AG09309 (cell line): ENCODE measurements at regions not wholly inside any gene's neighbourhood (a gene's known extent, or its start where the extent isn't known, plus 50 kb on each side); places are given as distances from the start of the nearest gene placed in this dataset.
"Not testable (repeated sequence)": the region's sequence is repeated elsewhere in the genome, so short reads cannot be mapped to it uniquely, and the experiment has no call there.

Experiments used
- DNase-seq: peaks from one replicate; pipeline ENCODE4 v3.0.0-alpha.2; 2010; ENCODE audit warnings: low read depth
- H3K4me3 ChIP-seq: 2 replicates; pipeline ENCODE4 v1.5.1; 2011; ENCODE audit warnings: mild to moderate bottlenecking, low read depth, low read length, moderate library complexity; ENCODE audit not compliant: control insufficient read depth
- TF ChIP-seq, protein P1 (sequence below): IDR thresholded peaks from 2 replicates; pipeline ENCODE4 v1.5.1; 2011; ENCODE audit warnings: mild to moderate bottlenecking, low read depth, low read length, inconsistent platforms; ENCODE audit not compliant: insufficient read depth, control insufficient read depth; ENCODE audit errors: missing control alignments

DNA sequence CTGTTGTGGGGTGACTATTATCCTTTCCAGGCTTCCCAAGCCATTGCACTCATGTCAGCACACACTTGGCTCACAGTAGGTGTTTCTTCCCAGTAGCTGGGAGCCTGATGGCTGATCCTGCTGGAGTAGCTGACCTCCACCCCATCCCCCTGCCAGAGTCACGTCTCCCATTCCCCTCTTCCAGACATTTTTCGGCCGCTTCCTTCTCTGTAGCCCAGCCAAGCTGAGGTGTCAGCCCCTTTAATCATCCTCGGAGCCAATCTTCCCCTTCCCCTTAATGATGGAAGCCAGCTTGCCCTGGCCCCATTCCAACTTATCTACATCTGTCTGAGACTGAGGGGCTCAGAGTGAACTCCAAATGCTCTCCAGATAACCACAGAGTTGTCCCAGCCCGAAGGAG, 550.7 kb downstream of the MN1 start:
- no peak for DNase-seq
- H3K4me3 ChIP-seq = no peak overlapping the region
- TF ChIP-seq, protein P1, sequence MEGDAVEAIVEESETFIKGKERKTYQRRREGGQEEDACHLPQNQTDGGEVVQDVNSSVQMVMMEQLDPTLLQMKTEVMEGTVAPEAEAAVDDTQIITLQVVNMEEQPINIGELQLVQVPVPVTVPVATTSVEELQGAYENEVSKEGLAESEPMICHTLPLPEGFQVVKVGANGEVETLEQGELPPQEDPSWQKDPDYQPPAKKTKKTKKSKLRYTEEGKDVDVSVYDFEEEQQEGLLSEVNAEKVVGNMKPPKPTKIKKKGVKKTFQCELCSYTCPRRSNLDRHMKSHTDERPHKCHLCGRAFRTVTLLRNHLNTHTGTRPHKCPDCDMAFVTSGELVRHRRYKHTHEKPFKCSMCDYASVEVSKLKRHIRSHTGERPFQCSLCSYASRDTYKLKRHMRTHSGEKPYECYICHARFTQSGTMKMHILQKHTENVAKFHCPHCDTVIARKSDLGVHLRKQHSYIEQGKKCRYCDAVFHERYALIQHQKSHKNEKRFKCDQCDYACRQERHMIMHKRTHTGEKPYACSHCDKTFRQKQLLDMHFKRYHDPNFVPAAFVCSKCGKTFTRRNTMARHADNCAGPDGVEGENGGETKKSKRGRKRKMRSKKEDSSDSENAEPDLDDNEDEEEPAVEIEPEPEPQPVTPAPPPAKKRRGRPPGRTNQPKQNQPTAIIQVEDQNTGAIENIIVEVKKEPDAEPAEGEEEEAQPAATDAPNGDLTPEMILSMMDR = no peak

DNA sequence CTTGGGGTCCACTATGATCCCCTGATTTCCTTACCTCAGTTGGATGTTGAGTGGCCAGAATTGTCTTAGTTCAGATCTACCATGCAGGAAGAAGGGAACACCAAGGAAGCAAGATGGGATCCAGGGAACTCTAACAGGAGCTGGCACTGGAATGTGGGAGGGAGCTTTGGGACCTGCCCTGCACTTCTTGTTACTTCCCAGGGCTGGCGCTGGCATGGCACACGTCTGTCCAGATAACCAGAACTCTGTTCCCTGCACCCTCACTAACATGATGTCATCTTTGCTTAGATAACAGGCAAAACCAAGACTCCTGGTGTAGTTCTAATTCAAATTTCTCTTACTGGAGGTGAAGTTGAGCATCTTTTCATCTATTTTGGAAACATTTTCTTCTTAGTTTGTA, 550.0 kb downstream of the MN1 start:
- H3K4me3 ChIP-seq = no peak overlapping the region
- TF ChIP-seq, protein P1 = no peak
- DNase-seq = no peak

DNA sequence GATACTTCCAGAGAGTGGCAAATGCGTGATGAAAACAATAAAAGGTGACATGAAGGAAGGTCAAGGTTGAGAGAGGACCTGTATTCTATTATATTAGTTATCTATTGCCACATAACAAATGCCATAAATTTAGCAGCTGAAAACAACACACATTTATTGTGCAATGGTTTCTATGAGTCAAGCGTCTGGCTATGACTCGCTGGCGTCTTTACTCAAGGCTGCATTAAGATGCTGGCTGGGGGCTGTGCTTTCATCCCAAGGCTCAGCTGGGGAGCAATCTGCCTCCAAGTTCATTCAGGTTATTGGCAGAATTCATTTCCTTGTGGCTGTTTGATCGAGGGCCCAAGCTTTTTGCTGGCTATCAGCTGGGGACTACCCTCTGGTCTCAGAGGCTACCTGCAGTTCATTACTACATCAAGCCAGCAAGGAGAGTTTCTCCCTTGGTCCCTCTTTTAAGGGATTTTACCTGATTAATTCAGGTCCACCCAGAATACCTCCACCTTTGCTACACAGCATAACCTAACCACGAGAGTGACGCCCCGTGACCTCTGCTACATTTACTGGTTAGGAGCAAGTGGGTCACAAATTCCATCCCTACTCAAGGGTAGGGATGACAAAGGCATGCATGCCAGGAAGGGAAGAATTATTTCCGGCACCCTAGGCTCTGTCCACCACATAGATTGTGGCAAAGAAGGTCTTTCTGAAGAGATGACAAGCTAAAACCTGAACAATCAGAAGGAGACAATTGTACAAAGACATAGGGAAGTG, 549.1 kb downstream of the MN1 start:
- no peak overlapping the region for H3K4me3 ChIP-seq
- peak; percentile 57 for DNase-seq
- TF ChIP-seq, protein P1 = no peak

DNA sequence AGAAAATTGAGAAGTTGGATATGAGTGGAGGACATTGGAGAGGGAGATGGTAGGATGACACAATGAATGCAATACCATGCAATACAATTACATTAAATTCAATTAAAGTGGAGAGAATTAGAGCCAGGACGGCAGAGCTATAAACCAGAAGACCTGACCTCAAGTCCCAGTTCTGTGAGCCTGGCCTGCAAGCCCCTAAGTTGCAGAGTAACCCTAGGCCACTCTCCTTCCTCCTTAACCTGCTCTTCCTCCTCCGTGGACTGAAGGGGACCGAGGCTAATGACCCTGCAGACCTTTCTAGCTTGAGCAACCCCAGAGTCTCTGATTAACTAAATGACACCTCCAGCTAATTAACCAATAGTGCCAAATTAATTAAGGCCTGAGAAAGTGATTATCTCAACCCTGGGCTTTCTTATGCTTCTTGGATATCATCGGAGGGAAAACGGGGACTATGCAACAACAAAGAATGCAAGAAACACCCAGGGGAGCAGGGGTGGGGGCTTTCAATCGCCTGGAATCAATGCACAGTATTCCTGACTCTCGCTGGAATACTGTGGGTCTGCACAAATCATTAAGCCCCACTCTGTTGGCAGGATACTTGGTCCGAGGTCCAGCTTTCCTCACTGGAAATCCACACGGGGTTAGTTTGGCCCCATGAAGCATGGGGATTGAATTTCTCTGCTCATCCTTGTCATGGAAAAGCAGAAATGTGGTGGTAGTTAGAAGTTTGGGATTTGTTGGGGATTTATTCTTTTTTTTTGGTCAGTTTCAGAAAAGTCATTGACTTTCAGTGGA, 548.3 kb downstream of the MN1 start:
- TF ChIP-seq, protein P1 = no peak
- no peak for DNase-seq
- no peak overlapping the region for H3K4me3 ChIP-seq

DNA sequence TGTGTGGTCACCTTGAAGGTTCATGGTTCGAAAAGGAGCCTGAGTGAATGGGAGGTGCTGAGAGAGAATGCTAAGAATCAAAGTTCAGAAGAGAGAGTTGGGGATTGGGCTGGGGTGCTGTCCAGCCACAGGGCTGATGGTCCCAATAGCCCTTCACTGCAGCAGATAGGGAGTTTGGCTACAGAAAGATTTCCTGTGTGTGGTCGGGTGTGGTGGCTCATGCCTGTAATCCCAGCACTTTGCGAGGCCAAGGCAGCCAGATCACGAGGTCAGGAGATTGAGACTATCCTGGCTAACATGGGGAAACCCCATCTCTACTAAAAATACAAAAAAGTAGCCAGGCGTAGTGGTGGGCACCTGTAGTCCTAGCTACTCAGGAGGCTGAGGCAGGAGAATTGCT, 547.5 kb downstream of the MN1 start:
- DNase-seq, H3K4me3 ChIP-seq: not testable (repeated sequence)

DNA sequence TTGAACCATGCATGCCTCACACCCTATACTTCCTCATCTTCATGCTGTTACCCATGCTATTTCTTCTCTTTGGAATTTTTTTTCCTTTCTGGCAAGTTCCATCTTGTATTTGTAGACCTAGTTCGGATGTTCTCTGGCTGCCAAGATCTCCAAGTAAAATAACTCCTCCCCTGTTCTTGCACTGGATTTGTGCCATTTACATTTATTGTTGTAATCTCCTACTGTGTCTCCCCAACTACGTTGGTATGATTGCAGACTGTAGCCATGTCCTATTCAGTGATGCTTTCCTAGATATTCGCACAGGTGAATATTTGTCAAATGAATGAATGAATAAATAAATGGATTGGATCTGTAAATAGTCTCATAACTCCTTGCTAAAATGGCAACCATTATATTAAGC, 546.0 kb downstream of the MN1 start:
- DNase-seq = no peak
- H3K4me3 ChIP-seq = no peak overlapping the region
- TF ChIP-seq, protein P1 = no peak

DNA sequence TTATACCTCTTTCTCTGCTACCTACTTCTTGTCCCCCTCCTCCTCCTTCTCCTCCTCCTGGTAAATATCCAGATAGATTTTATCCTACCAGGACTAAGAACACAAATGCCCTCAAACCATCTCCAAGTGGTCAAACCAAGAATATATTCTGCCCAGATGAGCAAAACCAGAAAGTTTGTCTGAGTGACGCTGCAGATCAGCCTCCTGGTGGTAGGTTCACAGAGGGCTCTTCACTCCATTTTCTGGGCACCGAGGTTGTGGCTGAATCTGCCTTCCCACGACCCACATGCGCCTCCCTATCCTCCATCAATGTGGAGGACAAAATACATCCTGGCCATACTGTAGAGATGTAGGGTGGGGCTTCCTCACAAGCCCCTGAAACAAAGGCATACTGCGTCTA, 543.6 kb downstream of the MN1 start:
- no peak overlapping the region for H3K4me3 ChIP-seq
- TF ChIP-seq, protein P1 = peak; percentile 18
- DNase-seq = no peak
